ENCODE measurements at regions not wholly inside any gene's neighbourhood (a gene's known extent, or its start where the extent isn't known, plus 50 kb on each side); places are given as distances from the start of the nearest gene placed in this dataset.

DNA sequence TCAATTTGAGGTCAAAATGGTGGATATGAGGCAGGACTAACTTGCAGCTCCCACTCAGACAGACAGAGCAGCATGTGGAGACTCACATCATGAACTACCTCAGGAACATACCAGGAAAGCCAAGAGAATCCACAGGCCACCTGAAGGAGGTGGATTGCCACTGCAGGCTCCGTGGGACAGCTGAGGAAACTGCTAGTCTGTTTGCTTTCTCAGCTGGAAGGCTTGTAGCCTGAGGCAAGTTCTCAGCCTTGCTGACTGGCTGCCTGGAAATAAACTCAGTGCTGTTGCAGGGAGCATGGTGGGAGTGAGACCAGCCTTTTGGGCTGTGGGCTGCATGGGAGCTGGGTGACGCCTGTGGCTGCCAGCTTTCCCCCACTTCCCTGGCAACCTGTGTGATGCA, 202.9 kb downstream of the ZNF248 start:
- TF ChIP-seq CTCF (conservative IDR thresholded peaks at IDR 0.05; ENCODE audit: low read depth in 2 of 2) (no peak), POLR2AphosphoS5 (IDR thresholded peaks at IDR 0.05; ENCODE audit: low read depth) (no peak), JUNB (IDR thresholded peaks at IDR 0.05; ENCODE audit: unreplicated experiment) (no peak), ZNF462 (CRISPR knock-in tag; IDR thresholded peaks at IDR 0.05) (no peak), EZH2phosphoT487 (IDR thresholded peaks at IDR 0.05; ENCODE audit: unreplicated experiment) (no peak), REST (IDR thresholded peaks at IDR 0.05; ENCODE audit: unreplicated experiment) (no peak), EZH2 (IDR thresholded peaks at IDR 0.05; ENCODE audit: low read depth, unreplicated experiment) (no peak), STAT1 (IDR thresholded peaks at IDR 0.05; ENCODE audit: unreplicated experiment) (no peak), ETS1 (IDR thresholded peaks at IDR 0.05) (no peak), ZNF114 (CRISPR knock-in tag; IDR thresholded peaks at IDR 0.05) (no peak), CREB1 (CRISPR knock-in tag; IDR thresholded peaks at IDR 0.05; ENCODE audit: low read depth) (no peak)
